ENCODE measurements at regions not wholly inside any gene's neighbourhood (a gene's known extent, or its start where the extent isn't known, plus 50 kb on each side); places are given as distances from the start of the nearest gene placed in this dataset.
A peak's percentile ranks its signal among the peaks of the same experiment; 100 is the strongest.
"Not testable (repeated sequence)": the region's sequence is repeated elsewhere in the genome, so short reads cannot be mapped to it uniquely, and the experiment has no call there.

DNA sequence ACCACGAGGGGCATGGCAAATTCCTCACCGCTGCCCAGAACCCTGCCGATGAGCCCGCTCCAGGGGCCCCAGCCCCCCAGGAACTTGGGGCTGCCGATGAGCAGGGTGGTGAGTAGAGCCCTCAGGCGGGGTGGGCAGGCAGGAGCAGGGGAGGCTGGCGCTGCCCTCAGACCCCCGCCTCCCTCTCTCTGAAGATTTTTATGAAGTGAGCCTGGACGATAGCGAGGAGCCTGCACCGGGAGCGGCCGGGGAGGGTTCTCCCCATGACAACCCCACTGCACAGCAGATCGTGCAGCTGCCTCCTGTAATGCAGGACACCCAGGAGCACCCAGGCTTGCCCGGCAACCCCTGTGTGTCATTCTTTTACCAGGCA is 56.7 kb upstream of the UBE2Q2 start (continued):
- TF ChIP-seq, protein P1, sequence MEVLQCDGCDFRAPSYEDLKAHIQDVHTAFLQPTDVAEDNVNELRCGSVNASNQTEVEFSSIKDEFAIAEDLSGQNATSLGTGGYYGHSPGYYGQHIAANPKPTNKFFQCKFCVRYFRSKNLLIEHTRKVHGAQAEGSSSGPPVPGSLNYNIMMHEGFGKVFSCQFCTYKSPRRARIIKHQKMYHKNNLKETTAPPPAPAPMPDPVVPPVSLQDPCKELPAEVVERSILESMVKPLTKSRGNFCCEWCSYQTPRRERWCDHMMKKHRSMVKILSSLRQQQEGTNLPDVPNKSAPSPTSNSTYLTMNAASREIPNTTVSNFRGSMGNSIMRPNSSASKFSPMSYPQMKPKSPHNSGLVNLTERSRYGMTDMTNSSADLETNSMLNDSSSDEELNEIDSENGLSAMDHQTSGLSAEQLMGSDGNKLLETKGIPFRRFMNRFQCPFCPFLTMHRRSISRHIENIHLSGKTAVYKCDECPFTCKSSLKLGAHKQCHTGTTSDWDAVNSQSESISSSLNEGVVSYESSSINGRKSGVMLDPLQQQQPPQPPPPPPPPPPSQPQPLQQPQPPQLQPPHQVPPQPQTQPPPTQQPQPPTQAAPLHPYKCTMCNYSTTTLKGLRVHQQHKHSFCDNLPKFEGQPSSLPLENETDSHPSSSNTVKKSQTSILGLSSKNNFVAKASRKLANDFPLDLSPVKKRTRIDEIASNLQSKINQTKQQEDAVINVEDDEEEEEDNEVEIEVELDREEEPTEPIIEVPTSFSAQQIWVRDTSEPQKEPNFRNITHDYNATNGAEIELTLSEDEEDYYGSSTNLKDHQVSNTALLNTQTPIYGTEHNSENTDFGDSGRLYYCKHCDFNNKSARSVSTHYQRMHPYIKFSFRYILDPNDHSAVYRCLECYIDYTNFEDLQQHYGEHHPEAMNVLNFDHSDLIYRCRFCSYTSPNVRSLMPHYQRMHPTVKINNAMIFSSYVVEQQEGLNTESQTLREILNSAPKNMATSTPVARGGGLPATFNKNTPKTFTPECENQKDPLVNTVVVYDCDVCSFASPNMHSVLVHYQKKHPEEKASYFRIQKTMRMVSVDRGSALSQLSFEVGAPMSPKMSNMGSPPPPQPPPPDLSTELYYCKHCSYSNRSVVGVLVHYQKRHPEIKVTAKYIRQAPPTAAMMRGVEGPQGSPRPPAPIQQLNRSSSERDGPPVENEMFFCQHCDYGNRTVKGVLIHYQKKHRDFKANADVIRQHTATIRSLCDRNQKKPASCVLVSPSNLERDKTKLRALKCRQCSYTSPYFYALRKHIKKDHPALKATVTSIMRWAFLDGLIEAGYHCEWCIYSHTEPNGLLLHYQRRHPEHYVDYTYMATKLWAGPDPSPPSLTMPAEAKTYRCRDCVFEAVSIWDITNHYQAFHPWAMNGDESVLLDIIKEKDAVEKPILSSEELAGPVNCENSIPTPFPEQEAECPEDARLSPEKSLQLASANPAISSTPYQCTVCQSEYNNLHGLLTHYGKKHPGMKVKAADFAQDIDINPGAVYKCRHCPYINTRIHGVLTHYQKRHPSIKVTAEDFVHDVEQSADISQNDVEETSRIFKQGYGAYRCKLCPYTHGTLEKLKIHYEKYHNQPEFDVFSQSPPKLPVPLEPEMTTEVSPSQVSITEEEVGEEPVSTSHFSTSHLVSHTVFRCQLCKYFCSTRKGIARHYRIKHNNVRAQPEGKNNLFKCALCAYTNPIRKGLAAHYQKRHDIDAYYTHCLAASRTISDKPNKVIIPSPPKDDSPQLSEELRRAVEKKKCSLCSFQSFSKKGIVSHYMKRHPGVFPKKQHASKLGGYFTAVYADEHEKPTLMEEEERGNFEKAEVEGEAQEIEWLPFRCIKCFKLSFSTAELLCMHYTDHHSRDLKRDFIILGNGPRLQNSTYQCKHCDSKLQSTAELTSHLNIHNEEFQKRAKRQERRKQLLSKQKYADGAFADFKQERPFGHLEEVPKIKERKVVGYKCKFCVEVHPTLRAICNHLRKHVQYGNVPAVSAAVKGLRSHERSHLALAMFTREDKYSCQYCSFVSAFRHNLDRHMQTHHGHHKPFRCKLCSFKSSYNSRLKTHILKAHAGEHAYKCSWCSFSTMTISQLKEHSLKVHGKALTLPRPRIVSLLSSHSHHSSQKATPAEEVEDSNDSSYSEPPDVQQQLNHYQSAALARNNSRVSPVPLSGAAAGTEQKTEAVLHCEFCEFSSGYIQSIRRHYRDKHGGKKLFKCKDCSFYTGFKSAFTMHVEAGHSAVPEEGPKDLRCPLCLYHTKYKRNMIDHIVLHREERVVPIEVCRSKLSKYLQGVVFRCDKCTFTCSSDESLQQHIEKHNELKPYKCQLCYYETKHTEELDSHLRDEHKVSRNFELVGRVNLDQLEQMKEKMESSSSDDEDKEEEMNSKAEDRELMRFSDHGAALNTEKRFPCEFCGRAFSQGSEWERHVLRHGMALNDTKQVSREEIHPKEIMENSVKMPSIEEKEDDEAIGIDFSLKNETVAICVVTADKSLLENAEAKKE (CRISPR knock-in tag; IDR thresholded peaks at IDR 0.05), result no peak
- TF ChIP-seq JUNB (IDR thresholded peaks at IDR 0.05; ENCODE audit: unreplicated experiment) (no peak), ZNF331 (CRISPR knock-in tag; IDR thresholded peaks at IDR 0.05; ENCODE audit: low read depth) (no peak)

DNA sequence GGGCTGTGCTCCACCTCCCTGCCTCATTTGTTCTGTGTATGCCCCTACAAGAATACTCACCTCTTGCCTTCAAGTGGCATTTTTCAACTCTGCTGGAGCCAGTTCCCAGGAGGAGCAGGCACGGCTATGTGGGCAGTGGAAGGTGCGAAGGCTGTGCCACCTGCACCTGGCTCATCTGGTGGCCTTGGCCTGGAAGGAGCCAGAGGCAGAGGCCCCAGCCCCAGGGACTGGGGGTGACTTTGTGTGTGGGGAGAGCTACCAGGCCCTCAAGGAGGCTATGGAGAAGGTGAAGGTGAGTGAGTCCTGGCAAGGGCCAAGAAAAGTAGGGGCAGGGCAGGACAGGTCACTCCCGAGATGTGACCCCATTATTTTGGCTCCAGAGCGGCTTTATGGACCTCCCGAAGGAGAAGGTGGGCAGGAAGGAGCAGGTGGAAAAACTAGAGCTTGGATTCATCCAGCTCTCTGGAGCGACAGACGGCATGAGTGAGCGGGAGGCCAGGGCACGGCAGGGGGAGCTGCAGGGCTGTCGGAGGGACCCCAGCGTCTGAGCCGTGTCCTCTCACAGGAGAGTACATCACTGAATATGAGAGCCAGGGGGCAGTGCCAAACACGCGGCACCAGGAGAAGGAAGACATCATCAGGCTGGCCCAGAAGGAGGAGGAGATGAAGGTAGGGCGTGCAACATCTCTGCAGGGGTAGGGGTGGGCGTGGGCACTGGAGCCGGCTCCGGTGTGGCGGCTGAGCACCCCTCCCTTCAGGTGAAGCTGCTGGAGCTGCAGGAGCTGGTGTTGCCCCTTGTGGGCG is 57.3 kb upstream of the UBE2Q2 start:
- peak; percentile 75 for DNase-seq (ENCODE audit: low spot score)
- H3K27ac Mint-ChIP-seq, result no peak overlapping the region
- peaks cover 12% of the 10 kb centered on the region for H3K27me3 Mint-ChIP-seq (ENCODE audit: insufficient read depth, low read depth, poor library complexity)
- H3K36me3 ChIP-seq (ENCODE audit: insufficient read depth), result no peaks in the 10 kb centered on the region
- no peaks in the 10 kb centered on the region for H4K20me1 ChIP-seq (replicated peaks; ENCODE audit: insufficient read depth)
- H3K4me1 Mint-ChIP-seq, result peaks cover 10% of the 10 kb centered on the region
- peak overlapping the region; percentile 39 for H3K4me3 ChIP-seq
- no peaks in the 10 kb centered on the region for H3K9me3 Mint-ChIP-seq
- H2AFZ ChIP-seq, result peak overlapping the region; percentile 38; the same call in 1 of the 2 replicates
- H3K4me2 ChIP-seq, result peak overlapping the region; percentile 55; the same call in 1 of the 2 replicates
- no peaks in the 10 kb centered on the region for H3K36me3 Mint-ChIP-seq (ENCODE audit: low read depth)
- no peaks in the 10 kb centered on the region for H3K9me2 ChIP-seq (ENCODE audit: insufficient read depth)
- H3K4me3 Mint-ChIP-seq, result peak overlapping the region; percentile 59; the same call in 2 of the 3 replicates
- H3K27ac ChIP-seq (ENCODE audit: low read depth), result no peak overlapping the region
- ATAC-seq, result peak; percentile 74
- no peaks in the 10 kb centered on the region for H3K27me3 ChIP-seq (ENCODE audit: insufficient read depth)
- TF ChIP-seq, protein P2, sequence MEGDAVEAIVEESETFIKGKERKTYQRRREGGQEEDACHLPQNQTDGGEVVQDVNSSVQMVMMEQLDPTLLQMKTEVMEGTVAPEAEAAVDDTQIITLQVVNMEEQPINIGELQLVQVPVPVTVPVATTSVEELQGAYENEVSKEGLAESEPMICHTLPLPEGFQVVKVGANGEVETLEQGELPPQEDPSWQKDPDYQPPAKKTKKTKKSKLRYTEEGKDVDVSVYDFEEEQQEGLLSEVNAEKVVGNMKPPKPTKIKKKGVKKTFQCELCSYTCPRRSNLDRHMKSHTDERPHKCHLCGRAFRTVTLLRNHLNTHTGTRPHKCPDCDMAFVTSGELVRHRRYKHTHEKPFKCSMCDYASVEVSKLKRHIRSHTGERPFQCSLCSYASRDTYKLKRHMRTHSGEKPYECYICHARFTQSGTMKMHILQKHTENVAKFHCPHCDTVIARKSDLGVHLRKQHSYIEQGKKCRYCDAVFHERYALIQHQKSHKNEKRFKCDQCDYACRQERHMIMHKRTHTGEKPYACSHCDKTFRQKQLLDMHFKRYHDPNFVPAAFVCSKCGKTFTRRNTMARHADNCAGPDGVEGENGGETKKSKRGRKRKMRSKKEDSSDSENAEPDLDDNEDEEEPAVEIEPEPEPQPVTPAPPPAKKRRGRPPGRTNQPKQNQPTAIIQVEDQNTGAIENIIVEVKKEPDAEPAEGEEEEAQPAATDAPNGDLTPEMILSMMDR (conservative IDR thresholded peaks at IDR 0.05; ENCODE audit: low read depth in 2 of 2), result peak in 1 of 2 experiments; percentile 73; a peak in 3 of 4 replicates
- TF ChIP-seq POLR2AphosphoS5 (IDR thresholded peaks at IDR 0.05; ENCODE audit: low read depth), result no peak
- no peaks in the 10 kb centered on the region for H3K4me1 ChIP-seq (ENCODE audit: insufficient read depth)
- H3K79me2 ChIP-seq (replicated peaks; ENCODE audit: insufficient read depth), result no peaks in the 10 kb centered on the region
- H3F3A ChIP-seq (replicated peaks; ENCODE audit: low read depth), result no peaks in the 10 kb centered on the region

DNA sequence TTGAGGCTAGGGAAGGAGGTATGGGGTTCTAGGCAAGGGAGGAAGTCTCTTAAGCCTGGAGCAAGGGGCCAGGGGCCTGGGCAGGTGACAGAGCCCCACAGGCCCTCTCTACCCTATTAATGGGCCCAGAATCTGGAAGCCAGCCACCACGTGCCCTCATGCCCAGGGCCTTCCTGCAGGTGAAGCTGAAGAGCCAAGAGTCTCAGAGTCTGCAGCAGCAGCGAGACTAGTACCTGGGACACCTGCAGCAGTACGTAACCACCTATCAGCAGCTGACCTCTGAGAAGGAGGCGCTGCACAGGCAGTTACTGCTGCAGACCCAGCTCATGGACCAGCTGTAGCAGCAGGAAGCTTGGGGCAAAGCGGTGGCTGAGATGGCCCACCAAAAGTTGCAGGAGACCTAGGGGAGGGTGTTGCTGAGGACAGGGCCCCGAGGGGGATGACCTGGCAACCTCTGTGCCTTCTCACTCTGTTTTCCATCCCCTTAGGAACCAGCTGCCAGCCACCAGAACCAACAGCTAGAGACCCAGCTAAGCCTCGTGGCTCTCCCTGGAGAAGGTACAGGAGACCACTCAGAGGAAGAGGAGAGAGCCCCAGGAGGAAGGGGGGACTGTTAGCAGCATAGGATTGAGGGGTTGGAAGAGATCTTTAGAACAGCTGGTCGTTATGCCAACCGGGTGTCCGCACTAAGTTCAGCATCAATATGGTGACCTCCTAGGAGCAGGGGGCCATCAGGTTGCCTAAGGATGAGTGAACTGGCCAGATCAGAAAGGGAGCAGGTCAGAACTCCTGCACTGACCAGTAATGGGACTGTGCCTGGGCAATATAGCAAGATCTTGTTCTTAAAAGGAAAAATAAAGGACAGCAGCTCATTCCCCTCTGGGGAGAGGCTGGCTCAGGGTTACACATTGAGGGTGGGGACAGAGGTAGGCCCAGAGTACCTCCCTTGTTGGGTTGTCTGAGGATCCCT is 58.5 kb upstream of the UBE2Q2 start:
- not testable (repeated sequence) for H3K36me3 Mint-ChIP-seq (ENCODE audit: low read depth); H3K9me2 ChIP-seq (ENCODE audit: insufficient read depth); H3K27ac ChIP-seq (ENCODE audit: low read depth); ATAC-seq; H3K4me1 ChIP-seq (ENCODE audit: insufficient read depth); H3K27ac Mint-ChIP-seq; H3K4me3 ChIP-seq; H3K4me3 Mint-ChIP-seq; H3F3A ChIP-seq (replicated peaks; ENCODE audit: low read depth); H3K4me2 ChIP-seq; H3K9me3 Mint-ChIP-seq; H3K27me3 ChIP-seq (ENCODE audit: insufficient read depth); H2AFZ ChIP-seq; H3K79me2 ChIP-seq (replicated peaks; ENCODE audit: insufficient read depth); H3K36me3 ChIP-seq (ENCODE audit: insufficient read depth); H4K20me1 ChIP-seq (replicated peaks; ENCODE audit: insufficient read depth); DNase-seq (ENCODE audit: low spot score)
- Mint-ChIP-seq H3K27me3 (ENCODE audit: insufficient read depth, low read depth, poor library complexity) (peaks cover 13% of the 10 kb centered on the region), H3K4me1 (peaks cover 10% of the 10 kb centered on the region)
